ENCODE measurements at regions not wholly inside any gene's neighbourhood (a gene's known extent, or its start where the extent isn't known, plus 50 kb on each side); places are given as distances from the start of the nearest gene placed in this dataset.
"Not testable (repeated sequence)": the region's sequence is repeated elsewhere in the genome, so short reads cannot be mapped to it uniquely, and the experiment has no call there.

DNA sequence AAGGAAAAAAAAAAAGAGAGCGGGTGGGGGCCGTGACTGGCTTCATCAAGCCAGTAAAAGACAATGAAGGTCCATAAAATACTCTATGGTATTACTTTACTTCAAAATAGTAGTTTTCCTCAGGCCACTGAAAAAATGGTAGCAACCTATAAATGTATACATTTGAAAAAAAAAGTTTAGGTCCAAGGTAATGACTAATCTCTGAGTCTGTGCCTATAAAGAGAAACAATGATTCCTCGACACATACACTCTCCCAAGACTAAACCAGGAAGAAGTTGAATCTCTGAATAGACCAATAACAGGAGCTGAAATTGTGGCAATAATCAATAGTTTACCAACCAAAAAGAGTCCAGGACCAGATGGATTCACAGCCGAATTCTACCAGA is 84.5 kb upstream of the SIRPG start:
- DNase-seq, result not testable (repeated sequence)

DNA sequence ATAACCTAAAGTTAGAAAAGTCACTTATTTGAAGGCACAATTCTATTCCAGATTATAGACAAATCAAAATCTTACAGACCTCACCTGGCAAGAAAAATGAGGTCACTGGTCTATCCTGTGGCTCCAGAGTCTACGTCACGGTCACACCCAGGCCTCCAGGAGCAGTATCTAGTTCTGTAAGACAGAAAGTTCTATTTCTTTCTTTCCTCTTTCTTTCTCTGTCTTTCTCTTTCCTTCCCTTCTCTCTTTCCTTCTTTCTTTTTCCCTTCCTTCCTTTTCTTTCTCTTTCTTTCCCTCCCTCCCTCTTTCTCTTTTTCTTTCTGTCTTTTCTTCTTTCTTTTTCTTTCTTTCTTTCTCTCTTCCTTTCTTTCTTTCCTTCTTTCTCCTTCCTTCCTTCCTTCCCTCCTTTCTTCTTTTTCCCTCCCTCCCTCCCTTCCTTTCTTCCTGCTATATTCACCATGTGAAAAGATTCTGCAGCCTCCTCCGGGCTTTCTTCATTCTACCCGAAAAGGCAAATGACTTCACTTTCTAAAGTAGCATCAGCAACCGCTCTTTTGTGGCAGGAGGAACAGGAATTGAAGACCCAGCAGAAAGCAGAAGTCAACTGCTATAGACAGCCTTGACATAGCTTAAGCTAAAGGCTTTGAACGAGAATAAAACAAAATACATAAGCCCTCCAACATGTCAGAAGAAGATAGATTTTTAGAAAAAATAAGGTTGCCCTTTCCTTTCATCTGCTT is 83.9 kb upstream of the SIRPG start:
- no peak for DNase-seq

DNA sequence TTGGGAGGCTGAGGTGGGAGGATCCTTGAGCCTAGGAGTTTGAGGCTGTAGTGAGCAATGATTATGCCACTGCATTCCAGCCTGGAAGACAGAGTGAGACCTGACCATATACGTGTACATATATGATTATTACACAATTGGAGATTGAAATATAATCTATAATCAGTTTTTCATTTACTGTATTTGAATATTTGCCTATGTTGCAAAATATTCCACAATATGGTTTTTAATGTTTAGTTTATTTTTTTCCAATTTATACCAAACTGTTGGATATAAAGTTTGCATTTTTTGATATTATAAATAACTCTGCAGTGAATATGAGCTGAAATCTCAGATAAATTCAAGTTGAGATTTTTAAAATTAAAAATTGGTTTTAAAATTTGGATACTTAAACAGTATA is 79.6 kb upstream of the SIRPG start:
- no peak for DNase-seq

DNA sequence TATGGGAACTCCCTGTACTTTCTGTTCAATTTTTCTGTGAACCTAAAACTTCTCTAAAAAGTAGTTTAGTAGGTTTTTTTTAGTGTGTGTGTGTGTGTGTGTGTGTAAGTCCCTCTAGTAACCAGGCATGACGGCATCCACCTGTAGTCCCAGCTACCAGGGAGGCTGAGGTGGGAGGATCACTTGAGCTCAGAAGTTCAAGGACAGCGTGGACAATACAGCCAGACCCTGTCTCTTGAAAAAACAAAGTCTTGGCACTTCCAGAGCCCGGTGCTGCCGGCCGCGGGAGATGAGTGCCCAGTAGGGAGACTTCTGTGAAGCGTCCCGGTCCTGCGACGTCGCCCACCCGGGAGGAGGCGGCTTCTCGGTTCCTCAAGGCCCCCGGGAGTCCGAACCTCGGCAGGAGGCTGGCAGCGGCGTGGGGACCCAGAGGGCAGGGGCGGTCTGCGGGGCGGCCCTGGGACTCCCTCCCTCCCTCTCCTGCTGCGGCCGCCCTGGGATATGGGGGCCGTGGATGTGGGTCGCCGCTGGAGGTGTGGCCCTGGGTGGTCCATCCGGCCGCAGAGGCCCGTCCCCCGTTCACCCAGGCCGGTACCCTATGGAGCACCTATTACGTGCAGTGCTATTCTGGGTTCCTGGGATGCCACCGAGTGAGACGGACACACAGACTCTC is 78.0 kb upstream of the SIRPG start:
- DNase-seq, result no peak

GRCh38 chr20:1734269-1734858 is 76.8 kb upstream of the SIRPG start:
- no peak for DNase-seq

GRCh38 chr20:1731828-1732375 is 74.3 kb upstream of the SIRPG start:
- DNase-seq, result not testable (repeated sequence)

DNA sequence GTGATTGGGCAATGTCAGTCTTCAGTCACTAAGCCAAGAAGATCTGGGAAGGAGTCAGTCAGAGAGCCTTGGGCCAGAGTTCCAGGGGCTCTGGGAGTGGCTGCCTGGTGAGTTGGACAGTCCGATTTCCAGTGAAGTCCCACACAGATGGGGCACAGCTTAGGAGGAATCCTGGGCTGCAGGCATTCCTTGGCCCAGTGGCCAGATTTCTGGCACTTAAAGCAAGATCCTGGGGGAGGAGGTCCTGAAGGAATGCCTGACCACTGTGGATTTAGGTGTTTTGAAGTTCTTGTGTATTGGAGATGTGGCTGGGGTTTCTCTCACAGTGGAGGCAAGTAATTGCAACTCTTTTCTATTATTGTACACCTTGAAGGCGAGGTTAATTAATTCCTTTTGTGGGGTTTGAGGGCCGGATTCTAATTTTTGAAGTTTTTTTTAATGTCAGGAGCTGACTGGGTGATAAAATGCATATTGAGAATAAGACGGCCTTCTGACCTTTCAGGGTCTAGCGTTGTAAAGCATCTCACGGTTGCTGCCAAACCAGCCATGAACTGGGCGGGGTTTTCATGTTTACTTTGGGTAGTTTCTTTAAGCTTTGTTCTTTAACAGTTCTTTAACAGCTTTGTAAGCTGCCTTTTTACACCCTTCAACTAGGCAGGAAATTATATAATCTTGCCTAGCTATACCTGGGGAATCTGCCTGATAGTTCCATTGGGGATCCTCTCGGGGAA is 73.6 kb upstream of the SIRPG start:
- not testable (repeated sequence) for DNase-seq

DNA sequence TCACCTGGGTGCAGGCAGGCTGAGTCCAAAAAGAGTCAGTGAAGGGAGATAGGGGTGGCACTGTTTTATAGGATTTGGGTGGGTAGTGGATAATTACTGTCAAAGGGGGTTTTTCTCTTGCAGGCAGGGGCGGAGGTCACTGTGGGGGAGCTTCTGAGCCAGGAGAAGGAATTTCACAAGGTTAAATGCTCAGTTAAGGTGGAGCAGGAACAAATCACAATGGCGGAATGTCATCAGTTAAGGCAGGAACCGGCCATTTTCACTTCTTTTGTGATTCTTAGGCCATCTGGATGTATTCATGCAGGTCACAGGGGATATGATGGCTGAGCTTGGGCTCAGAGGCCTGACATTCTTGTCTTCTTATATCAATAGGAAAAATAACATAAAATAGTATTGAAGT is 69.7 kb upstream of the SIRPG start:
- DNase-seq, result not testable (repeated sequence)

DNA sequence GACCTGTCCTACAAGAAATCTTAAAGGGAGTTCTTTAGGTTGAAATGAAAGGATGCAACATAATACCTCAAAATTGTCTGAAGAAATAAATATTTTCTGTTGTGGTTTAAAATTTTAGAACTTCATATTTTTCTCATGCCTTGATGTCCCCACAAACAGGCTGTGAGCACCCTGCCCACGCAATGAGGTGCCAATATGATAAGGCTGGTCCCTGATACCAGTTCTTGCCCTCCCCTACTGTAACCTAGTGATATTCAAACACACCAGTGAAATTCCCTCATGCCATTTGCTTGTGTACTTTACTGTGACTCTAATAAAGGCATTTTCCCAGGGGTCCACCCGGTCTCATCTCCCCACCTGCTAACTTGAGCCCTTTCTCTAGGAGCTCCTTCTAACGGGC is 67.3 kb upstream of the SIRPG start:
- DNase-seq, result no peak

DNA sequence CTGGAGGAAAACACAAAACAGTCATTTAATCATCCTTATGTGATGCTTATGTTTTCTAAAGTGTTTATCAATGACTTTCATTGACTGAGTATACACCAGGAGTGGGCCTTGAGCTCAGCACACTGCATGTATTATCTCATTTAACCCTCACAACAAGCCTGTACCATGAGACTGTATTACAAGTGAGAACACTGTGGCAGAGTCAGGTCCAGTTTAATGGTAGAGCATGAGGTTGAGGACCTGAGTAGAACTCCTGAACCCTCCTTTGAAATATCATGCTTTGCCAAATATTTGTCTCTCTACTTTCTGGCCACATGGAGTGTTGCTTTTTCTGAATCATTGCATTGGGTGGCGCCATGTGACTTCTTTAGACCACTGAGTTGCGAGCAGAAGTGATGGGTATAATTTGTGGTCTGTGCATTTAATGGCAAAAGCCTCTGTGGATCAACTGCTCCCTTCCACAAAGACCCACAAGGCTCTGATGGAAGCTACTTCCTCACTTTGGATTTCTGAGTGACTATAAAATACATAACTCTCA is 65.0 kb upstream of the SIRPG start:
- no peak for DNase-seq

- DNase-seq, result no peak
These were observed 64.3 kb upstream of the SIRPG start for GRCh38 chr20:1721687-1722512.

- DNase-seq, result no peak
These were observed 63.4 kb upstream of the SIRPG start for GRCh38 chr20:1720845-1721475.

DNA sequence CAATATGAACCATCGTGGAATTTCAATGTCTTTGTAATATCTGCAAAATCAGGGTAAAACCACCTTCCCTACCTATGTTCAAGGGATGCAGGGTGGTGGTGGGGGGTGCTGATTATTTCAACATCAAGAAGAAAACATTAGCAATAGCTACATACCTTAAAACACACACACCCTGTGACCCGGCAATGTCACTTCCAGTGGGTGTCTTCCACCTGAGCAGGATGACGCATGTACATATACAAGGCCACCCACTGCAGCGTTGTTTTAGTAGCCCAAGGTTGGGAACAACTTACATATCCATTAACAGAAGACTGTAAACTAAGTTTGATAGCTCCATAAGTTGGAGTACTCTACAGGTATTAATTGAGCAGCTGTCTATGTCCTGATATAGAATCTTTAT is 62.6 kb upstream of the SIRPG start:
- no peak for DNase-seq

- no peak for DNase-seq
These were observed 61.2 kb upstream of the SIRPG start for GRCh38 chr20:1718604-1719384.

DNA sequence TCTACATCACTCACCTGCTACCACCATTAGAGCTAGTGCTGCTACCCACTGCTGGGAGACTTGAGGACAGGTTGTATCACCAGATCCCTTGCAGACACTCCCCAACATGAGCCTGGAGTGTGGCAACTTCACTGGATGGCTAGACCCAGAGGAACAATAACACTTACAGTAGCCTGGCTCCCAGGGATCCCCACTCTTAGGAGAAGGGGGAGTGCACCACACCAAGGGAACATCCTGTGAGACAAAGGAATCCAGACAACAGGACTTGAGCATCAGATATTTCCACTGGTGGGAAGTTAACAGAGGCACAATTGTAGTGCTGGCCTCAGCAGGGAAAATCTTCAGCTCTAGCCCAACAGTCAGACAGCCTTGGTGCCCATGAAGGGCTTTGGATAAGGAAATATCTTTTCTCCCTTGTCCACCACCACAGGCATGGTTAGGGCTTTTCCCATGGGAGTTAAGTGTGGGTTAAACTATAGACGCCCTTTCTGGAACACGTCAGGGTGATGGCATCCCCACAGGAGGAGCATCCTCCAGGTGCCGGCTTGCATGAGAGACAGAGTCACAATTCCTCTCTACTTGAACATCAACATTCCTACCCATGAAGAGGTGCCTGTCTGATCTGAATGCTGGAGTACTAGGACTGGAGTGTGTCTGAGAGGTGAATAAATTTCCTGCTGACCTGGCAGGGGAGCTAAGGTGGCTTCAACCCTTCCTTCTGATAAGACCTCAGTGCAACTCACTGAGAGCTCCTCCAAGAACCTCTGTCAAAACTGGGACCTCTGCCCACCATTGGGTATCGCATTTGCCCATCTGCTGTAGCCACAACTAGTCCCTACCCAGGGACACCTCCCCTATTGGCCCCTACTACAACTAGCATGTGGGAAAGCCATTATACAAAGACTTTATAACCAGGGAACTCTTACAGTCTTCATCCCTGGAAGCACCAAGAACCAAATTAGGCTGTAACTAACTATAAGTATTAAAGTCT is 55.4 kb upstream of the SIRPG start:
- no peak for DNase-seq

DNA sequence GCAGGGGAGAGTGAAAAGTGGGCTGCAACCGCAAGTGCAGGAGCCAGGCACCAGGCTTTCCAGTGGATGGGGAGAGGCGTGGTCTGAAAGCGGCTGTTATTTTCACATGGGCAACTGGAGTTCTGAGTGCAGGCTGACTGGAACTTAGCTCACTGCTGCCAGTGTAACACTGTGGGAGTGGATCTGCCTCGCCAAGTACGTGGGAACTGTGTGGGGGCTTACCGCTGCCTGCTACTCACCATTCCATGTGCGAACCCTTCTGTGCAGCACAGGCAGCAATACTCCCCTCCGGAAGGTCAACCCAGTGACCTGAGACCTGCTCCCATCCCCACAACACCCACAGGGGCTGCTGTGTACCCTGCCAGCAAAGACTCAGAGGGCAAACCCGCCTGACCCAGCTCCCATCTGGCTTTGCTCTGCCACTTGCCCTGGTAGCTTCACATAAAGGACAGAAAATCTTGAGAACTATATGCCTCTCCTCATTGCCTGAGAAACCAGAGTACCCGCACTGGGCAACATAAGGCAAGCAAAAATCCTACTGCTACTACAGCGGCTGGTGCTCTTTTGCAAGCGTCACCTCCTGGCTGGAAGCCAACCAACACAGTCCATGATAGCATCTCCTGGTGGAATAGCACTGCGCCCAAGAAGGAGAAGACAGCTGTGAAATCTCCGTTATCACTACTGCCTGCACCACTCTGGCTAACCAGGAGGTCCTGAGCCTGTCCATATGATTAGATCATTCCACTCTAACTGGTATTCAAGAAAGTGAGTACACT is 54.4 kb upstream of the SIRPG start:
- no peak for DNase-seq

DNA sequence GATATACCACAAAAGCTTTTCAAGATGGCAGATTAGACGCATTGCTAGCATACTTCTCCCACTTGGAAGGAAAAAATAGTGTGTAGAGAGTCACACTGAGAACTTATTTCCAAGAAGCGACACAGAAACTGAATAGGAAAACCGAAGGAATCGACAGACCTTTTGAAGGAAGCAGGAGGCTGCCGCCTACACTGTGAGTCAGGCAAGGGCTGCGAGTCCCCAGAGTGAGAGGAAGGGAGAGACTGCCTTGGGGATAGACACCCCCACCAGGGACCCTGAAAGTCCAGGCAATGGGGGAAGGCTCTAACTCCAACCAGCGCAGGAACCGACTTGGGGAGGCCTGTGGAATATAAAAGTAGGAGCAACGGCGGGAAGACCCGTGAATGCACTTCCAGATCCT is 53.7 kb upstream of the SIRPG start:
- DNase-seq, result no peak

DNA sequence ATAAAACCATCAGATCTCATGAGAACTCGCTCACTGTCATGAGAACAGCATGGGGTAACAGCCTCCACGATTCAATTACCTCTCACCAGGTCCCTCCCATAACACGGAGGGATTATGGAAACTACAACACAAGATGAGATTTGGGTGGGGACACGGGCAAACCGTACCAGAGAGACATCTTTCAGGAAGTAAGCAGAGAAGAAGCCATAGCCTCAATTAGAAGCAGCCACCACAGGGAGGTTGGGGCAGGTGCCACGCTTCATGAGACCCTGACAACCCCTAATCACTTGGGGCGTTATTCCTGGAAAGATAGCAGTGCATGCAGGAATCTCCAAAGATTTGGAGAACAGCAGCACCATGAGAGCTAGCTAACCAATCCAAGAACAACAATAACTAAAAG is 52.9 kb upstream of the SIRPG start:
- no peak for DNase-seq

Data from right forelimb (tissue), 1 donor.